Endodermal cell (in vitro differentiated cells): ENCODE measurements at regions not wholly inside any gene's neighbourhood (a gene's known extent, or its start where the extent isn't known, plus 50 kb on each side); places are given as distances from the start of the nearest gene placed in this dataset.

ENCODE experiments used
- DNase-seq: peaks from one replicate; pipeline ENCODE4 v3.0.0-alpha.2; 2017
- H3K27ac ChIP-seq: 2 replicates; pipeline ENCODE4 v1.5.1; 2013; ENCODE audit warnings: mild to moderate bottlenecking, low read depth, low read length, moderate library complexity
- H3K27me3 ChIP-seq: 2 replicates; pipeline ENCODE4 v1.6.1; 2013; ENCODE audit warnings: mild to moderate bottlenecking, low read length, moderate library complexity; ENCODE audit not compliant: insufficient read depth, control insufficient read depth, poor library complexity, severe bottlenecking
- H3K36me3 ChIP-seq: 2 replicates; pipeline ENCODE4 v1.7.0; 2013; ENCODE audit warnings: mild to moderate bottlenecking, low read length, moderate library complexity; ENCODE audit not compliant: control insufficient read depth, insufficient read depth
- H3K4me1 ChIP-seq: one replicate; pipeline ENCODE4 v1.7.0; 2013; ENCODE audit warnings: low read length; ENCODE audit not compliant: control insufficient read depth, insufficient read depth
- H3K4me3 ChIP-seq: 2 replicates; pipeline ENCODE4 v1.5.1; 2013; ENCODE audit warnings: mild to moderate bottlenecking, low read length, moderate library complexity
- H3K9ac ChIP-seq: 2 replicates; pipeline ENCODE4 v1.6.1; 2013; ENCODE audit warnings: mild to moderate bottlenecking, low read length, moderate library complexity; ENCODE audit not compliant: poor library complexity, severe bottlenecking; ENCODE audit errors: extremely low read depth
- H3K9me3 ChIP-seq: 2 replicates; pipeline ENCODE4 v1.6.1; 2013; ENCODE audit warnings: mild to moderate bottlenecking, low read length, moderate library complexity; ENCODE audit not compliant: control insufficient read depth
- H3K27ac Mint-ChIP-seq: 2 replicates; pipeline ENCODE4 v1.8.0; 2020; ENCODE audit warnings: mixed read lengths
- H3K27me3 Mint-ChIP-seq: 2 replicates; pipeline ENCODE4 v1.8.0; 2021; ENCODE audit warnings: mild to moderate bottlenecking, mixed read lengths; ENCODE audit not compliant: insufficient read depth
- H3K36me3 Mint-ChIP-seq: 2 replicates; pipeline ENCODE4 v1.8.0; 2020; ENCODE audit warnings: low read depth, mixed read lengths
- H3K4me1 Mint-ChIP-seq: 2 replicates; pipeline ENCODE4 v1.8.0; 2020; ENCODE audit warnings: mixed read lengths
- H3K4me3 Mint-ChIP-seq: 2 replicates; pipeline ENCODE4 v1.8.0; 2020; ENCODE audit warnings: mild to moderate bottlenecking, moderate library complexity, mixed read lengths
- H3K9me3 Mint-ChIP-seq: 2 replicates; pipeline ENCODE4 v1.8.0; 2020; ENCODE audit warnings: mild to moderate bottlenecking, mixed read lengths
- CTCF ChIP-seq: fragments of 200-600 bp; sonication (generic); conservative IDR thresholded peaks from 2 replicates; pipeline ENCODE4 v1.5.0; 2021; ENCODE audit warnings: antibody characterized with exemption, mild to moderate bottlenecking
- WGBS, 2 experiments: methylation state at CpG; one replicate each; pipeline versions ENCODE4 v1.1.5 to v1.1.7; 2013; ENCODE audit warnings: missing lambda C conversion rate in 2 of 2, mixed read lengths in 1 of 2; ENCODE audit not compliant: insufficient coverage in 1 of 2, insufficient read length in 1 of 2; 5-methylcytosine and 5-hydroxymethylcytosine counted together

GRCh38 chr4:173862754-173863153, 332.7 kb upstream of the HAND2 start:
- no peak overlapping the region for H3K27ac ChIP-seq
- H3K9ac ChIP-seq: no peak overlapping the region
- no peaks in the 10 kb centered on the region for H3K27me3 ChIP-seq
- no peak for DNase-seq
- WGBS, 2 experiments: 95 to 100% methylated on average over 1 to 3 of the region's 3 CpGs
- peaks cover 18% of the 10 kb centered on the region for H3K9me3 Mint-ChIP-seq
- no peak overlapping the region for H3K4me3 Mint-ChIP-seq
- no peaks in the 10 kb centered on the region for H3K27me3 Mint-ChIP-seq
- no peaks in the 10 kb centered on the region for H3K4me1 Mint-ChIP-seq
- H3K27ac Mint-ChIP-seq: no peak overlapping the region
- no peak for TF ChIP-seq CTCF
- H3K36me3 Mint-ChIP-seq: no peaks in the 10 kb centered on the region
- H3K4me3 ChIP-seq: no peak overlapping the region
- no peaks in the 10 kb centered on the region for H3K4me1 ChIP-seq
- H3K9me3 ChIP-seq: peaks cover 11% of the 10 kb centered on the region
- H3K36me3 ChIP-seq: no peaks in the 10 kb centered on the region

DNA sequence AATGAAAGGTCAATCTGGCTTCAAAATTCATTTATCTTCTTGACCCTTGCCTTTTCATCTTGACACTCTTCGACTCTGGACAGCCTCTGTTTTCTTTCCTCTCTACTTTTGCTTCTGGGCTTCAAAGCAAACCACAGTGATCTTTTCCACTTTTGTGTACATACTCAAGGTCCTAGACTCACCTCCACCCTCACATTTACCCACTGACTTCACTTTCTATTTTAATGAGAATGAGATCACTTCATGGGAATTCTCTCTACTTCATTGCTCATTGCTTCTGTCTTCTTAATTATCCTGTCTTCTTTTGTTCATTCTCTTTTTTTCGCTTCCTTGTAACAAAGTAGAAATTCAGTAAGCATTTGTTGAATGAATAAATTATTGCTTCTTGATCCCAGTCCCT, 330.1 kb upstream of the HAND2 start:
- H3K9me3 Mint-ChIP-seq: peaks cover 15% of the 10 kb centered on the region
- Histone ChIP-seq H3K27me3 (no peaks in the 10 kb centered on the region), H3K4me1 (no peaks in the 10 kb centered on the region), H3K9ac (no peak overlapping the region), H3K36me3 (no peaks in the 10 kb centered on the region), H3K4me3 (no peak overlapping the region), H3K27ac (no peak overlapping the region), H3K9me3 (peaks cover 9% of the 10 kb centered on the region)
- TF ChIP-seq CTCF: no peak
- no peaks in the 10 kb centered on the region for H3K27me3 Mint-ChIP-seq
- no peaks in the 10 kb centered on the region for H3K36me3 Mint-ChIP-seq
- no peaks in the 10 kb centered on the region for H3K4me1 Mint-ChIP-seq
- DNase-seq: no peak
- WGBS, 2 experiments: 82 to 100% methylated on average over 1 to 2 of the region's 2 CpGs
- no peak overlapping the region for H3K4me3 Mint-ChIP-seq
- no peak overlapping the region for H3K27ac Mint-ChIP-seq

- no peak for TF ChIP-seq CTCF
- H3K4me3 ChIP-seq: no peak overlapping the region
- H3K4me1 ChIP-seq: no peaks in the 10 kb centered on the region
- H3K27me3 ChIP-seq: no peaks in the 10 kb centered on the region
- H3K27ac ChIP-seq: no peak overlapping the region
- no peak for DNase-seq
- H3K4me1 Mint-ChIP-seq: no peaks in the 10 kb centered on the region
- peaks cover under 1% of the 10 kb centered on the region for H3K9me3 ChIP-seq
- no peak overlapping the region for H3K27ac Mint-ChIP-seq
- peaks cover 7% of the 10 kb centered on the region for H3K9me3 Mint-ChIP-seq
- WGBS, 2 experiments: 63 to 90% methylated on average over 3 to 6 of the region's 6 CpGs
- no peaks in the 10 kb centered on the region for H3K36me3 ChIP-seq
- no peak overlapping the region for H3K4me3 Mint-ChIP-seq
- no peaks in the 10 kb centered on the region for H3K36me3 Mint-ChIP-seq
- H3K9ac ChIP-seq: no peak overlapping the region
- no peaks in the 10 kb centered on the region for H3K27me3 Mint-ChIP-seq
These were observed 329.2 kb upstream of the HAND2 start for GRCh38 chr4:173859091-173859713.
